Activated CD4-positive, CD25-positive, alpha-beta regulatory T cell (primary cell): ENCODE measurements at regions not wholly inside any gene's neighbourhood (a gene's known extent, or its start where the extent isn't known, plus 50 kb on each side); places are given as distances from the start of the nearest gene placed in this dataset.
A peak's percentile ranks its signal among the peaks of the same experiment; 100 is the strongest.
"Not testable (repeated sequence)": the region's sequence is repeated elsewhere in the genome, so short reads cannot be mapped to it uniquely, and the experiment has no call there.

Experiments
- DNase-seq, 4 experiments: peaks; one replicate each; lab custom pipeline; 2025; lab: John Stamatoyannopoulos, UW

- no peak for DNase-seq
Observed at GRCh38 chrX:52261125-52261462, 76.4 kb downstream of the MAGED4 start.

GRCh38 chrX:52261463-52262194, 76.9 kb downstream of the MAGED4 start:
- peak; percentile 59 to 80 (median 71) for DNase-seq

GRCh38 chrX:52262195-52262546, 77.5 kb downstream of the MAGED4 start:
- no peak for DNase-seq

- DNase-seq: no peak
Observed at GRCh38 chrX:52263417-52263816, 78.7 kb downstream of the MAGED4 start.

- no peak for DNase-seq
Observed at GRCh38 chrX:52265713-52266112, 81.0 kb downstream of the MAGED4 start.

- not testable (repeated sequence) for DNase-seq
Observed at GRCh38 chrX:52268502-52268901, 83.8 kb downstream of the MAGED4 start.

GRCh38 chrX:52270453-52271116, 85.9 kb downstream of the MAGED4 start:
- no peak for DNase-seq

GRCh38 chrX:52271206-52271605, 86.5 kb downstream of the MAGED4 start:
- DNase-seq: no peak

GRCh38 chrX:52277666-52278065, 91.2 kb upstream of the XAGE2 start:
- DNase-seq: no peak

GRCh38 chrX:52280812-52281211, 88.0 kb upstream of the XAGE2 start:
- no peak for DNase-seq

- no peak for DNase-seq
Observed at GRCh38 chrX:52284865-52285264, 84.0 kb upstream of the XAGE2 start.

GRCh38 chrX:52298968-52299367, 69.9 kb upstream of the XAGE2 start:
- not testable (repeated sequence) for DNase-seq

GRCh38 chrX:52308532-52308931, 60.3 kb upstream of the XAGE2 start:
- not testable (repeated sequence) for DNase-seq
